Activated CD8-positive, alpha-beta T cell treated with anti-CD3 and anti-CD28 coated beads, Interleukin-2, amount 10 ng/mL, durations not matched to agents 7 days and 5 days (primary cell): ENCODE measurements at regions not wholly inside any gene's neighbourhood (a gene's known extent, or its start where the extent isn't known, plus 50 kb on each side); places are given as distances from the start of the nearest gene placed in this dataset.
"Not testable (repeated sequence)": the region's sequence is repeated elsewhere in the genome, so short reads cannot be mapped to it uniquely, and the experiment has no call there.

Experiments
- ATAC-seq: fragments of 150-1000 bp; cut with Tn5 transposase; one replicate; pipeline ENCODE4 v1.10.0; 2021; ENCODE audit warnings: moderate library complexity
- CTCF ChIA-PET: fragments of 350-600 bp; sonication (Branson Sonifier 250); formaldehyde crosslinking; loops from one replicate; lab custom pipeline; 2021; ENCODE audit warnings: antibody characterized with exemption; lab: Charles Lee
- POLR2A ChIA-PET: fragments of 350-600 bp; sonication (Branson Sonifier 250); formaldehyde crosslinking; loops from one replicate; lab custom pipeline; 2021; ENCODE audit warnings: antibody characterized with exemption; lab: Charles Lee
- DNase-seq: peaks from one replicate; pipeline ENCODE4 v3.0.0-alpha.2; 2020
- H3K27ac Mint-ChIP-seq: one replicate; pipeline ENCODE4 v1.8.0; 2021; ENCODE audit warnings: mild to moderate bottlenecking, mixed read lengths
- H3K27me3 Mint-ChIP-seq: one replicate; pipeline ENCODE4 v1.8.0; 2021; ENCODE audit warnings: low read depth, mixed read lengths
- H3K36me3 Mint-ChIP-seq: one replicate; pipeline ENCODE4 v1.8.0; 2021; ENCODE audit warnings: low read depth, mixed read lengths
- H3K4me1 Mint-ChIP-seq: one replicate; pipeline ENCODE4 v1.8.0; 2021; ENCODE audit warnings: low read depth, mixed read lengths
- H3K4me3 Mint-ChIP-seq: one replicate; pipeline ENCODE4 v1.8.0; 2021; ENCODE audit warnings: mild to moderate bottlenecking, mixed read lengths
- H3K9me3 Mint-ChIP-seq: one replicate; pipeline ENCODE4 v1.8.0; 2022; ENCODE audit warnings: mixed read lengths; ENCODE audit not compliant: insufficient read depth

DNA sequence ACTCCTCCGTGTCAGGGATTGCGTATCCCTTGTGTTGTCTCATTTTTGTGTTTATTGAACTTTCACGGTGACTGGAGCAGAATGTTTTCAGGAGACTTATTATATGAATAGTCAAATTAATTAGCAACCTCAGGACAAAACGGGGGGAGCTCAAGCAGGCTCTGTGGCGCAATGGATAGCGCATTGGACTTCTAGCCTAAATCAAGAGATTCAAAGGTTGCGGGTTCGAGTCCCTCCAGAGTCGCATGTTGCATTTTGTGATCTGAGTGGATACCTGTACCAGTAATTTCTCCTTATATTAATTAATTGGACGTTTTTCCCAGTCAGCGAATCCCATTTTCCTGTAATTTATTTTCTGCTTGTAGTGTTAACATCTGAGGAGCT, 89.1 kb upstream of the ZNF184 start:
- ChIA-PET POLR2A (interaction anchor here (0.6 kb wide), 1 partner anchor 932 kb away, joined by 6 read pairs; no protein-coding TSS in a partner anchor), CTCF (interaction anchor here (1.1 kb wide), 2 partner anchors 43 to 47 kb away, joined by 3 to 4 read pairs; no protein-coding TSS in a partner anchor)
- no peak overlapping the region for H3K27ac Mint-ChIP-seq
- ATAC-seq, result no peak
- peaks cover 64% of the 10 kb centered on the region for H3K27me3 Mint-ChIP-seq
- no peak overlapping the region for H3K4me3 Mint-ChIP-seq
- H3K9me3 Mint-ChIP-seq, result no peaks in the 10 kb centered on the region
- peaks cover 14% of the 10 kb centered on the region for H3K4me1 Mint-ChIP-seq
- no peak for DNase-seq
- peaks cover 4% of the 10 kb centered on the region for H3K36me3 Mint-ChIP-seq

- POLR2A ChIA-PET, result no interaction called here
- H3K4me1 Mint-ChIP-seq, result peaks cover 9% of the 10 kb centered on the region
- peaks cover 6% of the 10 kb centered on the region for H3K36me3 Mint-ChIP-seq
- DNase-seq (no peak), ATAC-seq (no peak)
- H3K9me3 Mint-ChIP-seq, result no peaks in the 10 kb centered on the region
- peak overlapping the region; percentile 34 for H3K4me3 Mint-ChIP-seq
- peak overlapping the region; percentile 1 for H3K27ac Mint-ChIP-seq
- H3K27me3 Mint-ChIP-seq, result peaks cover 55% of the 10 kb centered on the region
- CTCF ChIA-PET, result interaction anchor here (1.2 kb wide), 1 partner anchor 13 kb away, joined by 3 read pairs; no protein-coding TSS in a partner anchor
Measured at GRCh38 chr6:27558028-27558724, 85.3 kb upstream of the ZNF184 start.

DNA sequence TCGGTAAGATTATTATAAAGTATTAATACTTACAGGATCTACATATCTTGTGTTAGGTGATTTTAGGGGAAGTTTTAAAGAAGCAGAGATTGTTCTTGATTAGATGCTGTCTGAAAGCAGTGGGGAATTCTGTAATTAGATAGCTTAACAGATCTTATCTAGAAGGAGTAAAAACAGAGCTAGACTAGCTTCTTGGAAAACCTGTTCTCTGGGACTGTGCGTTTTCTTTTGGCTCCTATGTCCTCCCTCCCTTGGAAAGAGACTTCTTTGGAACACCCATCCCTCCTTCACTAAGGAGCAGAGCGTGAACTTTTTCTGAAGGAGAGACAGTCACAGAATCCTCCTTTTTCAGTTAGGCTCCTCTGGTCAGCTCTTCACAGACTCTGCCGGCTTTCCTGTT, 83.5 kb upstream of the ZNF184 start:
- ChIA-PET CTCF (interaction anchor here (0.9 kb wide), 1 partner anchor 216 kb away, joined by 3 read pairs; no protein-coding TSS in a partner anchor), POLR2A (no interaction called here)

DNA sequence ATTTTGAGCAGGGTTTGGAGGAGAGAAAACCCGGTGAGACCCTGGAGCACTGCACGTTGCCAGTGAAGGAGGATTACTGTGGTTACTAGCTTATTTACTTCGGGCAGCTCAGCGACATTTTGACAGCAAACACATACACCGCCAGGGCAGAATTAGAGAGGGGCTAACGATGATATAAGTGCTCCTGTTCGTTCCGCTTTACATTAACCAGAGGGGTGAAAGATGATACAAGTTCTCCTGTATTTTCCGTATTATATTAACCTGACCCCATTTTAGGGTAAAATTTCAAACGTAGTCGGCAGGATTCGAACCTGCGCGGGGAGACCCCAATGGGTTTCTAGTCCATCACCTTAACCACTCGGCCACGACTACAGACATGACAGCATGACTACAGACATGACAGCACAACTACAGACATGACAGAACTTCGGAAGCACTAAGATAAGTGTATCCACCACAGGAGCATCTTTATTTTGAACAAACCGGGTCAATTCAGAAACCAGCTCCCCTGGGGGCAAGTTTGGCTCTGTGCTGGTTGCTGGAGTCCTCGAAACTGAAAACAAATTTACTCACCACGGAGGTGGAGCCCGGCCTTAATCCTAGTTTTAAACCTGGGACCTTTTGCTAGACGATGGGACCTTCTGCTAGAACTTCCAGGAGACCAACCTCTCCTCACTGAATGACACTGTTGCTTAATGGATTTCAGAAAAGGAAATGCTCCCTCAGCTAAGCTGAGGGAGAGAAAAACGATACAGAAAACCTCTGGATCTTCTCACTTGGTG, 80.4 kb upstream of the ZNF184 start:
- CTCF ChIA-PET, result interaction anchor here (0.6 to 1.4 kb wide), 5 partner anchors 35 to 242 kb away, joined by 3 to 7 read pairs (median 3); no protein-coding TSS in a partner anchor
- Mint-ChIP-seq H3K27ac (peak overlapping the region; percentile 37), H3K4me3 (peak overlapping the region; percentile 52), H3K27me3 (peaks cover 45% of the 10 kb centered on the region), H3K9me3 (peaks cover 6% of the 10 kb centered on the region), H3K4me1 (peaks cover 18% of the 10 kb centered on the region), H3K36me3 (peaks cover 6% of the 10 kb centered on the region)
- POLR2A ChIA-PET, result interaction anchor here (0.6 kb wide), 1 partner anchor 421 kb away, joined by 3 read pairs; a partner anchor contains a TSS
- ATAC-seq (peak; percentile 51), DNase-seq (peak; percentile 44)

More for the DNA sequence above, 83.5 kb upstream of the ZNF184 start:
- Mint-ChIP-seq H3K9me3 (no peaks in the 10 kb centered on the region), H3K36me3 (peaks cover 6% of the 10 kb centered on the region), H3K27me3 (peaks cover 59% of the 10 kb centered on the region), H3K4me1 (peaks cover 16% of the 10 kb centered on the region), H3K27ac (no peak overlapping the region), H3K4me3 (no peak overlapping the region)
- ATAC-seq (no peak), DNase-seq (no peak)

DNA sequence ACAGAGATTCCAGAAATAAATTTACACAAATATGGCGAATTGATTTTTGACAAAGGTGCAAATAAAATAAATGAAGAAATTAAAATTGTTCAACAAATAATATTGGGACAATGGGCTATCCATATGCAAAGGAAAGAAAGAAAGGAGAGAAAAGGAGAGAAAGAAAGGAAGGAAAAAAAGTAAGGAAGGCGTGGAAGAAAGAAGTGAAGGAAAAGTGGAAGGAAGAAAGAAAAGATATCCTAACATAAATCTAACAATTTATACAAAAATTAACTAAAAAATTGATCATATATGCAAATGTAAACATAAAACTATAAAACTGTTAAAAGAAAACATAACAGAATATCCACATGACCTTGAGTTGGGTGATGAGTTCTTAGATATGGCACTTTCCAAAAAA, 78.7 kb upstream of the ZNF184 start:
- Mint-ChIP-seq H3K36me3 (peaks cover 5% of the 10 kb centered on the region), H3K4me1 (peaks cover 22% of the 10 kb centered on the region), H3K27ac (no peak overlapping the region), H3K9me3 (peaks cover 17% of the 10 kb centered on the region), H3K27me3 (peaks cover 47% of the 10 kb centered on the region), H3K4me3 (no peak overlapping the region)
- ATAC-seq (no peak), DNase-seq (no peak)
- ChIA-PET POLR2A (no interaction called here), CTCF (no interaction called here)

GRCh38 chr6:27550692-27551091, 77.8 kb upstream of the ZNF184 start:
- ATAC-seq (no peak), DNase-seq (no peak)
- Mint-ChIP-seq H3K27ac (no peak overlapping the region), H3K27me3 (peaks cover 49% of the 10 kb centered on the region), H3K4me1 (peaks cover 25% of the 10 kb centered on the region), H3K36me3 (peaks cover 6% of the 10 kb centered on the region), H3K9me3 (peaks cover 19% of the 10 kb centered on the region), H3K4me3 (no peak overlapping the region)
- ChIA-PET POLR2A (interaction anchor here (0.5 kb wide), 1 partner anchor 47 kb away, joined by 3 read pairs; no protein-coding TSS in a partner anchor), CTCF (no interaction called here)

DNA sequence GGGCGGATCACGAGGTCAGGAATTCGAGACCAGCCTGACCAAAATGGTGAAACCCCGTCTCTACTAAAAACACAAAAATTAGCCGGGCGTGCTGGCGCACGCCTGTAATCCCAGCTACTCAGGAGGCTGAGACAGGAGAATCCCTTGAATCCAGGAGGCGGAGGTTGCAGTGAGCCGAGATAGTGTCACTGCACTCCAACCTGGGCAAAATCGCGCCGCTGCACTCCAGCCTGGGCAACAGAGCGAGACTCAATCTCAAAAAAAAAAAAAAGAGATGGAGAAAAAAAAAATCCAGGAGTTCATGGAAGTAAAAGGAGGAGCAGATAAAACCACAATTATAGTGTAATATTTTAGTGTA, 76.3 kb upstream of the ZNF184 start:
- DNase-seq, ATAC-seq, POLR2A ChIA-PET, H3K4me3 Mint-ChIP-seq, H3K27ac Mint-ChIP-seq: not testable (repeated sequence)
- peaks cover 14% of the 10 kb centered on the region for H3K36me3 Mint-ChIP-seq
- peaks cover 19% of the 10 kb centered on the region for H3K9me3 Mint-ChIP-seq
- H3K4me1 Mint-ChIP-seq, result peaks cover 39% of the 10 kb centered on the region
- CTCF ChIA-PET, result interaction anchor here (1.8 kb wide), 1 partner anchor 139 kb away, joined by 3 read pairs; no protein-coding TSS in a partner anchor
- peaks cover 61% of the 10 kb centered on the region for H3K27me3 Mint-ChIP-seq

GRCh38 chr6:27547157-27548075, 74.5 kb upstream of the ZNF184 start:
- ChIA-PET CTCF (interaction anchor here (1.8 kb wide), 1 partner anchor 140 kb away, joined by 3 read pairs; no protein-coding TSS in a partner anchor), POLR2A (no interaction called here)
- H3K4me3 Mint-ChIP-seq, result peak overlapping the region; percentile 55
- no peak for ATAC-seq
- DNase-seq, result peak; percentile 53
- peaks cover 32% of the 10 kb centered on the region for H3K4me1 Mint-ChIP-seq
- H3K9me3 Mint-ChIP-seq, result peaks cover 19% of the 10 kb centered on the region
- H3K27ac Mint-ChIP-seq, result no peak overlapping the region
- H3K27me3 Mint-ChIP-seq, result peaks cover 65% of the 10 kb centered on the region
- H3K36me3 Mint-ChIP-seq, result peaks cover 13% of the 10 kb centered on the region

DNA sequence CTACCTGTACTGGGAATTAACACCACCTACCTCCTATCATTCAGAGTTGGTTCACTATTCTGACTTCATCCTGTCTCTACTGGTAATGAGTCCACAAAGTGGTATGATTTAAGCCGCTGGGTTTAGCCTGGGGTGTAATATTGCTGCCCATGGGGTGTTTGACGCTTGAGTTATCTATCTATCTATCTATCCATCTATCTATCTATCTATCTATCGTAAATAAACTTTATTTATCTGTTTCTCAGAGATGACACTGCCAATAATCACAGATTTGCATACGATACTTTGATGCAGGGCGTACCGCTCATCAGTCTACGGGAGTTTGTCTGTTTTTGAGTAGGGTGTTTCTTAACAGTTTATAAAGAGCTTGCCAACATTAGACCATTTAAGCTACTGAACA, 73.6 kb upstream of the ZNF184 start:
- ATAC-seq (no peak), DNase-seq (no peak)
- ChIA-PET CTCF (no interaction called here), POLR2A (no interaction called here)
- Mint-ChIP-seq H3K9me3 (peaks cover 23% of the 10 kb centered on the region), H3K4me1 (peaks cover 31% of the 10 kb centered on the region), H3K4me3 (no peak overlapping the region), H3K36me3 (peaks cover 18% of the 10 kb centered on the region), H3K27me3 (peaks cover 74% of the 10 kb centered on the region), H3K27ac (no peak overlapping the region)

DNA sequence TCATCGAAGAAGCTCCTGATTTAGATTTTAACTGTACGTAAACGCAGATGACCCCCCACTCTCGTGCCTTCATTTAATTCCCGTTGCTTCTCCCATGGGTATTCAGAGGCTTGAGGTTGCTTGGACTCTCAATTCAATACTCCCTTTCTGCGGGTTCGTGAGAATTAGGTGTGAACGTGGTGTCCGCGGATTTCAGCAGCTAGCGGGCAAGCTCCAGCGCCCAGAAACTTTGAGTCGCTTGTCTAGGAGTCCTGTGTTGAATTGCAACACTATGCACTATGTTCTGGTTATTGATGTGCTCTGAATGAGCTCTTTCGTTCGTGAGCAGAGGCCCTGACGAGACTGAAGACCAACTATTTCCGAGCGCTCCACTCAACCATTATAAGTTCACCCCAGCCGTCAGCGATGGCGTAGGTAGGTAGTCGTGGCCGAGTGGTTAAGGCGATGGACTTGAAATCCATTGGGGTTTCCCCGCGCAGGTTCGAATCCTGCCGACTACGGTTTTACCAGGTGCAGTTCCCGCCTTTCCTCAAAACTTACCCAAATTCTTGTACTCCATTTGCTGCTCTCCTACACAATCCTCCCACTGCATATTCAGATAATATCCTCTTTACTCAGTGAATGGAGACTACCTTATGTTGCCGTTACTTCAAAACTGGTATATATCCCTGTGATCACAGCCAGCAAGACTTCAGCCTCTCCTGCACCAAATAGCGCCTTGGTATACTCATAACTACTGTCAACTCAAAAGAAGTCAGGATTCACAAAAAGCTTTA, 72.6 kb upstream of the ZNF184 start:
- ATAC-seq (peak; percentile 36), DNase-seq (peak; percentile 51)
- Mint-ChIP-seq H3K27me3 (peaks cover 78% of the 10 kb centered on the region), H3K4me1 (peaks cover 31% of the 10 kb centered on the region), H3K27ac (no peak overlapping the region), H3K9me3 (peaks cover 18% of the 10 kb centered on the region), H3K36me3 (peaks cover 18% of the 10 kb centered on the region), H3K4me3 (peak overlapping the region; percentile 61)
- CTCF ChIA-PET, result interaction anchor here (0.8 to 1.3 kb wide), 2 partner anchors 13 to 27 kb away, joined by 3 to 8 read pairs; no protein-coding TSS in a partner anchor
- POLR2A ChIA-PET, result interaction anchor here (0.9 kb wide), 1 partner anchor 33 kb away, joined by 4 read pairs; no protein-coding TSS in a partner anchor
